GM21526 (cell line): ENCODE measurements at regions not wholly inside any gene's neighbourhood (a gene's known extent, or its start where the extent isn't known, plus 50 kb on each side); places are given as distances from the start of the nearest gene placed in this dataset.
A peak's percentile ranks its signal among the peaks of the same experiment; 100 is the strongest.
"Not testable (repeated sequence)": the region's sequence is repeated elsewhere in the genome, so short reads cannot be mapped to it uniquely, and the experiment has no call there.

ENCODE experiments used
- ATAC-seq: cut with Tn5 transposase; IDR thresholded peaks from one replicate; pipeline ENCODE4 v1.9.1; 2021; ENCODE audit warnings: moderate library complexity; ENCODE audit not compliant: unreplicated experiment, low FRiP score

- ATAC-seq, result no peak
These were observed 107.7 kb upstream of the KLF6 start for GRCh38 chr10:3892440-3893425.

- ATAC-seq, result no peak
These were observed 106.4 kb upstream of the KLF6 start for GRCh38 chr10:3891396-3891795.

- no peak for ATAC-seq
These were observed 105.8 kb upstream of the KLF6 start for GRCh38 chr10:3890602-3891352.

- ATAC-seq, result no peak
These were observed 105.0 kb upstream of the KLF6 start for GRCh38 chr10:3889961-3890522.

- ATAC-seq, result peak; percentile 61
These were observed 103.0 kb upstream of the KLF6 start for GRCh38 chr10:3887885-3888476.

- peak; percentile 16 for ATAC-seq
These were observed 102.4 kb upstream of the KLF6 start for GRCh38 chr10:3887404-3887803.

GRCh38 chr10:3886641-3887251, 101.7 kb upstream of the KLF6 start:
- no peak for ATAC-seq

GRCh38 chr10:3886191-3886590, 101.2 kb upstream of the KLF6 start:
- no peak for ATAC-seq

- no peak for ATAC-seq
These were observed 97.8 kb upstream of the KLF6 start for GRCh38 chr10:3882855-3883254.

- ATAC-seq, result no peak
These were observed 96.6 kb upstream of the KLF6 start for GRCh38 chr10:3881622-3882021.

- ATAC-seq, result no peak
These were observed 94.1 kb upstream of the KLF6 start for GRCh38 chr10:3879073-3879472.

- no peak for ATAC-seq
These were observed 92.4 kb upstream of the KLF6 start for GRCh38 chr10:3877211-3878000.

GRCh38 chr10:3876350-3876962, 91.4 kb upstream of the KLF6 start:
- no peak for ATAC-seq

- no peak for ATAC-seq
These were observed 90.8 kb upstream of the KLF6 start for GRCh38 chr10:3875842-3876235.

- peak; percentile 71 for ATAC-seq
These were observed 90.2 kb upstream of the KLF6 start for GRCh38 chr10:3874990-3875841.

- ATAC-seq, result not testable (repeated sequence)
These were observed 89.6 kb upstream of the KLF6 start for GRCh38 chr10:3874610-3874989.

GRCh38 chr10:3873728-3874461, 88.9 kb upstream of the KLF6 start:
- peak; percentile 67 for ATAC-seq
